ENCODE measurements at regions not wholly inside any gene's neighbourhood (a gene's known extent, or its start where the extent isn't known, plus 50 kb on each side); places are given as distances from the start of the nearest gene placed in this dataset.

- H3K4me3 ChIP-seq (replicated peaks; ENCODE audit: low read depth, low read length): no peak overlapping the region
- no peak for DNase-seq (ENCODE audit: extremely low read depth, low read depth)
- no peak for TF ChIP-seq CTCF (IDR thresholded peaks at IDR 0.05; ENCODE audit: low read depth, low read length, missing control alignments)
Observed at GRCh38 chr15:38079236-38079635, 144.8 kb downstream of the TMCO5A start.

GRCh38 chr15:38080651-38081275 is 146.3 kb downstream of the TMCO5A start:
- no peak for DNase-seq (ENCODE audit: extremely low read depth, low read depth)
- H3K4me3 ChIP-seq (replicated peaks; ENCODE audit: low read depth, low read length): no peak overlapping the region
- no peak for TF ChIP-seq CTCF (IDR thresholded peaks at IDR 0.05; ENCODE audit: low read depth, low read length, missing control alignments)

- no peak overlapping the region for H3K4me3 ChIP-seq (replicated peaks; ENCODE audit: low read depth, low read length)
- TF ChIP-seq CTCF (IDR thresholded peaks at IDR 0.05; ENCODE audit: low read depth, low read length, missing control alignments): no peak
Observed at GRCh38 chr15:38084289-38084688, 149.8 kb downstream of the TMCO5A start.

GRCh38 chr15:38085114-38085513 is 150.7 kb downstream of the TMCO5A start:
- TF ChIP-seq CTCF (IDR thresholded peaks at IDR 0.05; ENCODE audit: low read depth, low read length, missing control alignments): no peak
- H3K4me3 ChIP-seq (replicated peaks; ENCODE audit: low read depth, low read length): no peak overlapping the region
- DNase-seq (ENCODE audit: extremely low read depth, low read depth): no peak

More at GRCh38 chr15:38084289-38084688, 149.8 kb downstream of the TMCO5A start:
- DNase-seq (ENCODE audit: extremely low read depth, low read depth): no peak

GRCh38 chr15:38085931-38086568 is 151.6 kb downstream of the TMCO5A start:
- no peak for DNase-seq (ENCODE audit: extremely low read depth, low read depth)
- no peak overlapping the region for H3K4me3 ChIP-seq (replicated peaks; ENCODE audit: low read depth, low read length)
- no peak for TF ChIP-seq CTCF (IDR thresholded peaks at IDR 0.05; ENCODE audit: low read depth, low read length, missing control alignments)

GRCh38 chr15:38086611-38087010 is 152.2 kb downstream of the TMCO5A start:
- H3K4me3 ChIP-seq (replicated peaks; ENCODE audit: low read depth, low read length): no peak overlapping the region
- no peak for TF ChIP-seq CTCF (IDR thresholded peaks at IDR 0.05; ENCODE audit: low read depth, low read length, missing control alignments)
- DNase-seq (ENCODE audit: extremely low read depth, low read depth): no peak
